Pancreas (tissue), 10 donors: ENCODE measurements at regions not wholly inside any gene's neighbourhood (a gene's known extent, or its start where the extent isn't known, plus 50 kb on each side); places are given as distances from the start of the nearest gene placed in this dataset.

Experiments
- ATAC-seq, 4 donors: fragments of 200-7000 bp; cut with Tn5 transposase; one replicate each; pipeline versions ENCODE4 v1.8.0 to v1.9.1; 2020; ENCODE audit warnings: mild to moderate bottlenecking in 4 of 4, moderate library complexity in 4 of 4
- DNase-seq, 6 donors: peaks; one replicate each; pipeline ENCODE4 v3.0.0-alpha.2; 2020
- FAIRE-seq: peaks from 2 replicates; lab custom pipeline; 2012; peaks lifted over from hg19 to GRCh38; lab: Jason Lieb, UNC
- H3K27ac ChIP-seq, 4 donors: fragments of 200-600 bp; sonication (generic); 1 replicate in 3 of 4; 2 replicates in 1 of 4; pipeline versions ENCODE4 v1.5.0 to v1.8.0; 2020
- H3K27me3 ChIP-seq, 4 donors: fragments of 200-600 bp; one replicate each; pipeline ENCODE4 v1.8.0; 2021
- H3K36me3 ChIP-seq, 3 donors: fragments of 200-600 bp; sonication (generic) in 1 of 3; one replicate each; pipeline versions ENCODE4 v1.5.0 to v1.8.0; 2020 to 2021
- H3K4me1 ChIP-seq, 3 donors: fragments of 200-600 bp; one replicate each; pipeline ENCODE4 v1.8.0; 2021
- H3K4me3 ChIP-seq, 4 donors: fragments of 200-600 bp; sonication (generic) in 2 of 4; one replicate each; pipeline versions ENCODE4 v1.5.0 to v1.8.0; 2020 to 2021
- H3K9me3 ChIP-seq, 4 donors: fragments of 200-600 bp; one replicate each; pipeline ENCODE4 v1.8.0; 2021
- WGBS, 2 donors: extraction: QIAGEN DNeasy Blood & Tissue Kit; methylation state at CpG; one replicate each; pipeline ENCODE4 v1.1.7; 2013; 5-methylcytosine and 5-hydroxymethylcytosine counted together
- intact Hi-C, 3 donors: fragments of 100-400 bp; cut with DNase I; formaldehyde crosslinking; loops; one replicate each; pipeline versions ENCODE4 v1.11.1 to v1.14.2; 2022
- TF ChIP-seq, protein P1 (sequence below), 4 donors: fragments of 200-600 bp; sonication (generic) in 3 of 4; IDR thresholded peaks; one replicate each; pipeline versions ENCODE4 v1.5.0 to v1.8.0; 2021; ENCODE audit warnings: antibody characterized with exemption in 4 of 4
- donor health status: healthy with polysubstance abuse.
- donor health status: DM: no; HTN: no; CAD: no; lungs with moderate emphysema.
- donor health status: DM: no; HTN: no; CAD: no.
- donor health status: control.
- donor health status: control.
- donor health status: Bipolar disorder and iron deficiency.
- donor health status: DM: yes; HTN: yes; CAD: no.
- donor health status: DM: no; HTN: no; CAD: no.
- donor health status: DM: no; HTN: no; CAD: no.
- donor health status: DM: yes; HTN: yes; CAD: no.

DNA sequence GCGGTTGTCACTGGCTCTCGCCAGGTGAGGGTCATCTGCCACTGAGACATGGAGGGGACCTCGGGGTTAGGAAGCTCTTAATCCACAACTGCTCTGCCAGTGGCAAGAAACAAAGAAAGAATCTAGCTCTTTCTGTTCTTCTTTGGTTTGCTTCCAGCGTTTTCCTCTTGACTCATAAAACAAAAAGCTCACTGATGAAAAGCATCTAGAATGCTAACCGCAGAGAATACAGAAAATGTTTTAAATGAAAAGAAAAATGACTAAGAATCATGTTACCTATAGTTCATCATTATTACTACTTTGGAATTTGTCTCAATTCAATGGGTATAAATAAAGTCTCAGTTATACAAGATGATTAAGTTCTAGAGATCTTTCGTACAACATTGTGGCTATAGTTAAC, 274.8 kb upstream of the TENM3 start:
- whole genome bisulfite sequencing, 2 donors, result 73 to 86% methylated on average over 6 of the region's 6 CpGs
- H3K36me3 ChIP-seq, result no peaks in the 10 kb centered on the region
- intact Hi-C loops, result no loop called here
- ATAC-seq (no peak), DNase-seq (no peak), FAIRE-seq (no peak)
- H3K27me3 ChIP-seq, result no peaks in the 10 kb centered on the region
- H3K4me1 ChIP-seq, result no peaks in the 10 kb centered on the region
- no peak overlapping the region for H3K4me3 ChIP-seq
- H3K27ac ChIP-seq, result no peak overlapping the region
- H3K9me3 ChIP-seq, result no peaks in the 10 kb centered on the region
- TF ChIP-seq, protein P1, sequence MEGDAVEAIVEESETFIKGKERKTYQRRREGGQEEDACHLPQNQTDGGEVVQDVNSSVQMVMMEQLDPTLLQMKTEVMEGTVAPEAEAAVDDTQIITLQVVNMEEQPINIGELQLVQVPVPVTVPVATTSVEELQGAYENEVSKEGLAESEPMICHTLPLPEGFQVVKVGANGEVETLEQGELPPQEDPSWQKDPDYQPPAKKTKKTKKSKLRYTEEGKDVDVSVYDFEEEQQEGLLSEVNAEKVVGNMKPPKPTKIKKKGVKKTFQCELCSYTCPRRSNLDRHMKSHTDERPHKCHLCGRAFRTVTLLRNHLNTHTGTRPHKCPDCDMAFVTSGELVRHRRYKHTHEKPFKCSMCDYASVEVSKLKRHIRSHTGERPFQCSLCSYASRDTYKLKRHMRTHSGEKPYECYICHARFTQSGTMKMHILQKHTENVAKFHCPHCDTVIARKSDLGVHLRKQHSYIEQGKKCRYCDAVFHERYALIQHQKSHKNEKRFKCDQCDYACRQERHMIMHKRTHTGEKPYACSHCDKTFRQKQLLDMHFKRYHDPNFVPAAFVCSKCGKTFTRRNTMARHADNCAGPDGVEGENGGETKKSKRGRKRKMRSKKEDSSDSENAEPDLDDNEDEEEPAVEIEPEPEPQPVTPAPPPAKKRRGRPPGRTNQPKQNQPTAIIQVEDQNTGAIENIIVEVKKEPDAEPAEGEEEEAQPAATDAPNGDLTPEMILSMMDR (IDR thresholded peaks at IDR 0.05), result no peak

DNA sequence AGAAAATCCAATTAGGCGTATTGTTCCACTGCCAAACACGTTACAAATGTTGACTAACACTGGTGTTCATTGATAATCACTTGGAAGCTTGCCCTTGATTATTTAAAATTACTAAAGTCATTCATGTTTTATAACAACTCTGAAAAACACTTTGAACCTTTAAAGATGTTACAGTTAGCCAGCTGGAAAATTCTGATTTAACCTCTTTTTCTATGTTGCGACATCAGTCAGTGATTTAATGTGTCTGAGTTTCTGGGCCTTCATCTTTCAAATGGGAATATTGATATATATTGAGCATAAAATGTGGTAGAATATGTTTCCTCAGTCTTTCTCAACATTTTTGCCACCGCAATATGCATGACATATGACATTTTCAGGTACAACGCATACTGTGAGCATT, 274.1 kb upstream of the TENM3 start:
- TF ChIP-seq, protein P1 (IDR thresholded peaks at IDR 0.05), result no peak

DNA sequence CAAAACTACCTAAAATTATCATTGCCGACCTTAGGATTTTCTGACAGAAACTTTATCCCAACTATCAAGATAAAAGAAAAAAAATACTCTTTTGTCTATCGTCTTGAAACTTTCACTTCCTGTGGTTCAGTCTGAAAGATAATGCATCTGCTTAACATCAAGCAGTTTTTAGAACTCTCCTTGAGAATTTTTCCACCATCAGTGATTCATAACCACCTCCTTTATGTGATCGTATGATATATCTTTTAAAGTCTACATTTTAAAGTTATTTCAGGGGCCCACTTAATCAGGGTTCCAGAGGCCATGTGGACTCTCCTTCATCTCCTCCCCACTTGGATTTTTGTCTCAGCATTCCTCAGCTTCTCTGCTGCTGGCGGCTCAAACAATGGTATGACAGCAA, 272.8 kb upstream of the TENM3 start:
- Histone ChIP-seq H3K4me1 (no peaks in the 10 kb centered on the region), H3K27me3 (no peaks in the 10 kb centered on the region), H3K4me3 (no peak overlapping the region), H3K9me3 (no peaks in the 10 kb centered on the region), H3K36me3 (no peaks in the 10 kb centered on the region), H3K27ac (no peak overlapping the region)
- DNase-seq (no peak), ATAC-seq (no peak), FAIRE-seq (no peak)
- intact Hi-C loops, result no loop called here
- TF ChIP-seq, protein P1 (IDR thresholded peaks at IDR 0.05), result no peak
- 61 to 63% methylated on average over 4 of the region's 4 CpGs for WGBS, 2 donors

More for the DNA sequence above, 274.1 kb upstream of the TENM3 start:
- no peak overlapping the region for H3K4me3 ChIP-seq
- DNase-seq (no peak), ATAC-seq (no peak), FAIRE-seq (no peak)
- H3K4me1 ChIP-seq, result no peaks in the 10 kb centered on the region
- intact Hi-C loops, result no loop called here
- 67 to 71% methylated on average over 5 of the region's 5 CpGs for WGBS, 2 donors
- H3K36me3 ChIP-seq, result no peaks in the 10 kb centered on the region
- H3K9me3 ChIP-seq, result no peaks in the 10 kb centered on the region
- H3K27me3 ChIP-seq, result no peaks in the 10 kb centered on the region
- no peak overlapping the region for H3K27ac ChIP-seq

DNA sequence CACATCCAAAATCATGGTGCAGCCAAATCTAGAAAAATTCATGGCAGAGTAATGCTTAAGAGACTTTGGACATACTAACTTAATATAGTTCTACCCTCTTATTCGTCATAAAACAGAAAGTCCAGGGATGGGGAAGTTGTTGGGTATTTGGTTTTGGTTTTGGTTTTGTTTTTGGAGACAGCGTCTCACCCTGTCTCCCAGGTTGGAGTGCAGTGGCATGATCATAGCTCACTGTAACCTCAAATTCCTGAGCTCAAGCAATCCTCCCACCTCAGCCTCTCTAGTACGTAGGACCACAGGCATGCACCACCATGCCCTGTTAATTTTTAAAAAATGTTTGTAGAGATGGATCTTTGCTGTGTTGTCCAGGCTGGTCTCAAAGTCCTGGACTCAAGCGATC, 271.8 kb upstream of the TENM3 start:
- ATAC-seq (no peak), DNase-seq (no peak), FAIRE-seq (no peak)
- Histone ChIP-seq H3K4me3 (no peak overlapping the region), H3K27me3 (no peaks in the 10 kb centered on the region), H3K9me3 (no peaks in the 10 kb centered on the region), H3K27ac (no peak overlapping the region), H3K4me1 (no peaks in the 10 kb centered on the region), H3K36me3 (no peaks in the 10 kb centered on the region)
- TF ChIP-seq, protein P1 (IDR thresholded peaks at IDR 0.05), result no peak
- intact Hi-C loops, result no loop called here
- WGBS, 2 donors, result 73 to 86% methylated on average over 4 of the region's 4 CpGs

DNA sequence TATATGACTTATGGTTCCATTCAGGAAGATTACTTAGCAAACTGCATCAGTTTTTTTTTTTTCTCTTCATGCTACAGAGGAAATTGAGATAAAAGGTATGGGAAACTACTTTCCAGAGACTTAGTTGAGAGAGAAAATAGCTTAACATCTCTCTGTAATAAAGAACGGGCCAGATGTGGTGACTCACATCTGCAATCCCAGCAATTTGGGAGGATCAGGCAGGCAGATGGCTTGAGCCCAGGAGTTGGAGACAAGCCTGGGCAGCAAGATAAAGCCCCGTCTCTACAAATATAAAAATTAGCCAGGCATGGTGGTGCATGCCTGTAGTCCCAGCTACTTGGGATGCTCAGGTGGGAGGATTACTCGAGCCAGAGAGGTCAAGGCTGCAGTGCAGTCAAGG, 271.2 kb upstream of the TENM3 start:
- H3K27me3 ChIP-seq, result no peaks in the 10 kb centered on the region
- TF ChIP-seq, protein P1 (IDR thresholded peaks at IDR 0.05), result no peak
- FAIRE-seq, result no peak
- intact Hi-C loops, result no loop called here
- H3K27ac ChIP-seq, result no peak overlapping the region
- 55 to 71% methylated on average over 3 of the region's 3 CpGs for WGBS, 2 donors
- no peak for DNase-seq
- H3K36me3 ChIP-seq, result no peaks in the 10 kb centered on the region
- no peak overlapping the region for H3K4me3 ChIP-seq
- no peaks in the 10 kb centered on the region for H3K9me3 ChIP-seq
- no peaks in the 10 kb centered on the region for H3K4me1 ChIP-seq
- ATAC-seq, result no peak
